HG03045 (cell line): ENCODE measurements at regions not wholly inside any gene's neighbourhood (a gene's known extent, or its start where the extent isn't known, plus 50 kb on each side); places are given as distances from the start of the nearest gene placed in this dataset.

Source experiments
- ATAC-seq: cut with Tn5 transposase; IDR thresholded peaks from one replicate; pipeline ENCODE4 v1.9.1; 2021; ENCODE audit warnings: mild to moderate bottlenecking, moderate library complexity; ENCODE audit not compliant: unreplicated experiment

- ATAC-seq = no peak
These were observed 146.3 kb upstream of the RGMB start for GRCh38 chr5:98627121-98627520.

- no peak for ATAC-seq
These were observed 142.8 kb upstream of the RGMB start for GRCh38 chr5:98630621-98631020.

- no peak for ATAC-seq
These were observed 142.0 kb upstream of the RGMB start for GRCh38 chr5:98631311-98632054.

GRCh38 chr5:98635656-98636055 is 137.8 kb upstream of the RGMB start:
- no peak for ATAC-seq

- no peak for ATAC-seq
These were observed 136.3 kb upstream of the RGMB start for GRCh38 chr5:98637116-98637515.

- no peak for ATAC-seq
These were observed 135.9 kb upstream of the RGMB start for GRCh38 chr5:98637557-98637956.

- ATAC-seq = no peak
These were observed 135.4 kb upstream of the RGMB start for GRCh38 chr5:98638111-98638510.

- no peak for ATAC-seq
These were observed 134.8 kb upstream of the RGMB start for GRCh38 chr5:98638701-98639100.

- ATAC-seq = no peak
These were observed 134.2 kb upstream of the RGMB start for GRCh38 chr5:98639274-98639673.

GRCh38 chr5:98641671-98642070 is 131.8 kb upstream of the RGMB start:
- no peak for ATAC-seq

GRCh38 chr5:98643569-98643968 is 129.9 kb upstream of the RGMB start:
- no peak for ATAC-seq

GRCh38 chr5:98651715-98652114 is 121.7 kb upstream of the RGMB start:
- ATAC-seq = no peak

- ATAC-seq = no peak
These were observed 117.2 kb upstream of the RGMB start for GRCh38 chr5:98656125-98656795.

GRCh38 chr5:98656796-98657195 is 116.7 kb upstream of the RGMB start:
- ATAC-seq = no peak

- no peak for ATAC-seq
These were observed 115.9 kb upstream of the RGMB start for GRCh38 chr5:98657559-98657958.

GRCh38 chr5:98663521-98663920 is 109.9 kb upstream of the RGMB start:
- no peak for ATAC-seq

- no peak for ATAC-seq
These were observed 108.7 kb upstream of the RGMB start for GRCh38 chr5:98664736-98665135.

GRCh38 chr5:98679963-98680362 is 93.5 kb upstream of the RGMB start:
- no peak for ATAC-seq

- ATAC-seq = no peak
These were observed 83.5 kb upstream of the RGMB start for GRCh38 chr5:98690002-98690401.

- no peak for ATAC-seq
These were observed 78.6 kb upstream of the RGMB start for GRCh38 chr5:98694902-98695301.

GRCh38 chr5:98698359-98698758 is 75.1 kb upstream of the RGMB start:
- ATAC-seq = no peak

GRCh38 chr5:98700730-98701129 is 72.7 kb upstream of the RGMB start:
- ATAC-seq = no peak

GRCh38 chr5:98705841-98706240 is 67.6 kb upstream of the RGMB start:
- ATAC-seq = no peak
